Omental fat pad (tissue), 3 donors: ENCODE measurements at regions not wholly inside any gene's neighbourhood (a gene's known extent, or its start where the extent isn't known, plus 50 kb on each side); places are given as distances from the start of the nearest gene placed in this dataset.
"Not testable (repeated sequence)": the region's sequence is repeated elsewhere in the genome, so short reads cannot be mapped to it uniquely, and the experiment has no call there.

Experiments used
- ATAC-seq: fragments of 150-250 bp; one replicate; pipeline ENCODE4 v1.9.1; 2016; ENCODE audit warnings: mild to moderate bottlenecking, moderate library complexity; ENCODE audit not compliant: low FRiP score
- DNase-seq: peaks from one replicate; pipeline ENCODE4 v3.0.0-alpha.2; 2019; ENCODE audit warnings: low spot score
- CTCF ChIP-seq, 3 donors: fragments of 450-650 bp; IDR thresholded peaks; one replicate each; pipeline ENCODE4 v1.5.1; 2016 to 2017; ENCODE audit warnings: antibody characterized with exemption in 3 of 3, mild to moderate bottlenecking in 3 of 3, moderate library complexity in 2 of 3

- DNase-seq = no peak
- TF ChIP-seq CTCF (IDR thresholded peaks at IDR 0.05) = no peak
- no peak for ATAC-seq
These were observed 731.6 kb downstream of the DNAH5 start for GRCh38 chr5:13212886-13213285.

GRCh38 chr5:13211064-13211463, 733.4 kb downstream of the DNAH5 start:
- ATAC-seq = no peak
- DNase-seq = no peak
- no peak for TF ChIP-seq CTCF (IDR thresholded peaks at IDR 0.05)

- no peak for TF ChIP-seq CTCF (IDR thresholded peaks at IDR 0.05)
- ATAC-seq (no peak), DNase-seq (no peak)
These were observed 737.4 kb downstream of the DNAH5 start for GRCh38 chr5:13207112-13207511.

- no peak for ATAC-seq
- no peak for DNase-seq
- no peak for TF ChIP-seq CTCF (IDR thresholded peaks at IDR 0.05)
These were observed 743.5 kb downstream of the DNAH5 start for GRCh38 chr5:13201022-13201421.

- DNase-seq, ATAC-seq: not testable (repeated sequence)
These were observed 746.3 kb downstream of the DNAH5 start for GRCh38 chr5:13198226-13198625.

GRCh38 chr5:13189532-13189931, 755.0 kb downstream of the DNAH5 start:
- no peak for ATAC-seq

GRCh38 chr5:13188371-13188770, 756.1 kb downstream of the DNAH5 start:
- no peak for TF ChIP-seq CTCF (IDR thresholded peaks at IDR 0.05)

More at GRCh38 chr5:13189532-13189931, 755.0 kb downstream of the DNAH5 start:
- DNase-seq = no peak
- TF ChIP-seq CTCF (IDR thresholded peaks at IDR 0.05) = no peak

GRCh38 chr5:13187186-13187585, 757.3 kb downstream of the DNAH5 start:
- no peak for TF ChIP-seq CTCF (IDR thresholded peaks at IDR 0.05)
- DNase-seq (no peak), ATAC-seq (no peak)

More at GRCh38 chr5:13188371-13188770, 756.1 kb downstream of the DNAH5 start:
- ATAC-seq (peak; percentile 48), DNase-seq (no peak)
